ENCODE measurements at regions not wholly inside any gene's neighbourhood (a gene's known extent, or its start where the extent isn't known, plus 50 kb on each side); places are given as distances from the start of the nearest gene placed in this dataset.

DNA sequence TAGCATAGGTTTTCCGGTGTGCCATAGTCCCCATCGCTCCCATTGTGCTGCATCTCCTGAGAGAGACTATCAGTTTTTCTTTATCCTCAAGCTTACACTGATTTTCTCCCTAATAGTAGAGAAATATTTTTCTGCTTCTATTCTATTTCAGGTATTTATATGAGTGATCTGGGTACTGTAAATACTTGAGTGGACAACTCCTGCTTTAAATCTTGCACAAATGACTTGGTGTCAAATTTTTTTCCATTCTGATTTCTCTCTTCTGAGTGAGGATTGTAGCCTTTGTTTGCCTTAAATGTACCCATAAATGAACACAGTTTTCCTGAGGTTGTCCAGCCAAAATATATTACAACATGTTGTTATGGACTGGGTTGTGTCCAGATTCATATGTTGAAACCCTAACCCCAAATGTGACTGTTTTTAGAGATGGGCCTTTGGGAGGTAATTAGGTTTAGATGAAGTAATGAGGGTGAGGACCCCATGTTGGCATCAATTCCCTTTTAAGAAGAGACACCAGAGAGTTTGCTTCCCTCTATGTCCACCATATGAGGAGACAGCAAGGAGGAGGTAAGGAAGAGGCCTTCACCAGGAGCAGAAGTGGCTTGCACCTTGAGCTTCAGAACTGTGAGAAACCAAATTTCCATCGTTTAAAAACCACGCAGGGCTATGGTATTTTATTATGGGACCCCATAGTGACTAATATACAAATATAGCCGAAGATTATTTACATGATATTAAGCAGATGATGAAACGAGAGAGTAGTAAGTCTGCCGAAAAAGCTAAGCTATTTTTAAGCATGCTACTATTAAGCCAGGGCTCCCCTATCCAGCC lies 336.4 kb upstream of the MPDZ start:
- WGBS, 2 experiments (ENCODE audit: insufficient coverage in 1 of 2, insufficient read length in 1 of 2): 80 to 81% methylated on average over 5 to 7 of the region's 7 CpGs
- no peak for DNase-seq
- Mint-ChIP-seq H3K9me3 (no peaks in the 10 kb centered on the region), H3K36me3 (ENCODE audit: low read depth) (no peaks in the 10 kb centered on the region), H3K27me3 (ENCODE audit: insufficient read depth) (no peaks in the 10 kb centered on the region), H3K4me3 (no peak overlapping the region), H3K4me1 (peaks cover 8% of the 10 kb centered on the region), H3K27ac (no peak overlapping the region)
- H3K27me3 ChIP-seq (ENCODE audit: control insufficient read depth, insufficient read depth, low read length, poor library complexity, severe bottlenecking): no peaks in the 10 kb centered on the region
- H3K27ac ChIP-seq (ENCODE audit: low read depth, low read length): no peak overlapping the region
- H3K9ac ChIP-seq (ENCODE audit: extremely low read depth, low read length, poor library complexity, severe bottlenecking): no peak overlapping the region
- H3K36me3 ChIP-seq (ENCODE audit: control insufficient read depth, insufficient read depth, low read length): no peaks in the 10 kb centered on the region
- H3K4me1 ChIP-seq (ENCODE audit: control insufficient read depth, insufficient read depth, low read length): no peaks in the 10 kb centered on the region
- TF ChIP-seq, protein P1, sequence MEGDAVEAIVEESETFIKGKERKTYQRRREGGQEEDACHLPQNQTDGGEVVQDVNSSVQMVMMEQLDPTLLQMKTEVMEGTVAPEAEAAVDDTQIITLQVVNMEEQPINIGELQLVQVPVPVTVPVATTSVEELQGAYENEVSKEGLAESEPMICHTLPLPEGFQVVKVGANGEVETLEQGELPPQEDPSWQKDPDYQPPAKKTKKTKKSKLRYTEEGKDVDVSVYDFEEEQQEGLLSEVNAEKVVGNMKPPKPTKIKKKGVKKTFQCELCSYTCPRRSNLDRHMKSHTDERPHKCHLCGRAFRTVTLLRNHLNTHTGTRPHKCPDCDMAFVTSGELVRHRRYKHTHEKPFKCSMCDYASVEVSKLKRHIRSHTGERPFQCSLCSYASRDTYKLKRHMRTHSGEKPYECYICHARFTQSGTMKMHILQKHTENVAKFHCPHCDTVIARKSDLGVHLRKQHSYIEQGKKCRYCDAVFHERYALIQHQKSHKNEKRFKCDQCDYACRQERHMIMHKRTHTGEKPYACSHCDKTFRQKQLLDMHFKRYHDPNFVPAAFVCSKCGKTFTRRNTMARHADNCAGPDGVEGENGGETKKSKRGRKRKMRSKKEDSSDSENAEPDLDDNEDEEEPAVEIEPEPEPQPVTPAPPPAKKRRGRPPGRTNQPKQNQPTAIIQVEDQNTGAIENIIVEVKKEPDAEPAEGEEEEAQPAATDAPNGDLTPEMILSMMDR (conservative IDR thresholded peaks at IDR 0.05): no peak
- no peak overlapping the region for H3K4me3 ChIP-seq (ENCODE audit: low read length)
- peaks cover 5% of the 10 kb centered on the region for H3K9me3 ChIP-seq (ENCODE audit: control insufficient read depth, low read length)

DNA sequence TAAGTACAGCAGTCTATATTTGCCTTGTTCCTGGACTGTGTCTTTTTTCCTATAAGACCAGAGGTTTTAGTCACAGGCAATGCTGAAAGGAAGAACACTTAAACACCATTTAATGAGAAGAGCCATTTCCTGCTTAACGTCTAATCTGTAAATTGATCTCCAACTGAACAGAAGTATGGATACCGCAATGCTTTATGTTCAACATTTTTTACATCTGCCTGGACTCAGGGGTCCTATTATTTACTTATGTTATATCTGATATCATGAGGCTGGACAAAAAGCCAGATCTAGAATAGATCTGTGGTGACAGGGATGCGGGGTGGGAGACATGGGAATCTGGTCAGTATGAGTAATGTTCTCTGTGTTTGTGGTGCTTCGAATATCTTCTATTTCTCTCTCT lies 334.6 kb upstream of the MPDZ start:
- WGBS, 2 experiments (ENCODE audit: insufficient coverage in 1 of 2, insufficient read length in 1 of 2): 80 to 87% methylated on average over 1 to 3 of the region's 4 CpGs
- Mint-ChIP-seq H3K27me3 (ENCODE audit: insufficient read depth) (no peaks in the 10 kb centered on the region), H3K36me3 (ENCODE audit: low read depth) (no peaks in the 10 kb centered on the region), H3K4me3 (no peak overlapping the region), H3K27ac (no peak overlapping the region), H3K4me1 (peaks cover 3% of the 10 kb centered on the region), H3K9me3 (no peaks in the 10 kb centered on the region)
- H3K9me3 ChIP-seq (ENCODE audit: control insufficient read depth, low read length): peaks cover 5% of the 10 kb centered on the region
- H3K4me3 ChIP-seq (ENCODE audit: low read length): no peak overlapping the region
- TF ChIP-seq, protein P1 (conservative IDR thresholded peaks at IDR 0.05): no peak
- no peak overlapping the region for H3K9ac ChIP-seq (ENCODE audit: extremely low read depth, low read length, poor library complexity, severe bottlenecking)
- H3K27me3 ChIP-seq (ENCODE audit: control insufficient read depth, insufficient read depth, low read length, poor library complexity, severe bottlenecking): no peaks in the 10 kb centered on the region
- no peak for DNase-seq
- no peaks in the 10 kb centered on the region for H3K36me3 ChIP-seq (ENCODE audit: control insufficient read depth, insufficient read depth, low read length)
- H3K4me1 ChIP-seq (ENCODE audit: control insufficient read depth, insufficient read depth, low read length): no peaks in the 10 kb centered on the region
- H3K27ac ChIP-seq (ENCODE audit: low read depth, low read length): no peak overlapping the region

DNA sequence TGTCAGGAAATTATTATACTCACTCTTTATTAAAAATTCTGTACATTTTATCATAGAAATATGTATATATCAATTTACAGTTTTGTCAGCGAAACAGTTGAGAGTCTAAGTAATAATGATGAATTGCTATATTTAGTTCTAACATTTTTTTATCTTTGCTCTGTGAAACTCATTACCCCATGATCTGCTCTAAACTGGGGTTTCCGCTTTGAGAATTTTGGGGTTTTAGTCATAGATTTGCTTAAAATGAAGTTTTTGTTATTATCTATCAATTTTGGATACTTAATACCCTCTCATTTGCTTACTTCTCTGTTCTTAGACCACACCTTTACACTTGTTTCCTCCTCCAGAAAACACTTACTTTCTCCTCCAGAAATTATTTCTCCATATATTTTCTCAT lies 333.8 kb upstream of the MPDZ start:
- Histone ChIP-seq H3K27me3 (ENCODE audit: control insufficient read depth, insufficient read depth, low read length, poor library complexity, severe bottlenecking) (no peaks in the 10 kb centered on the region), H3K9ac (ENCODE audit: extremely low read depth, low read length, poor library complexity, severe bottlenecking) (no peak overlapping the region), H3K36me3 (ENCODE audit: control insufficient read depth, insufficient read depth, low read length) (no peaks in the 10 kb centered on the region), H3K27ac (ENCODE audit: low read depth, low read length) (no peak overlapping the region), H3K4me1 (ENCODE audit: control insufficient read depth, insufficient read depth, low read length) (peaks cover 4% of the 10 kb centered on the region), H3K9me3 (ENCODE audit: control insufficient read depth, low read length) (peaks cover 5% of the 10 kb centered on the region), H3K4me3 (ENCODE audit: low read length) (no peak overlapping the region)
- no peaks in the 10 kb centered on the region for H3K27me3 Mint-ChIP-seq (ENCODE audit: insufficient read depth)
- no peaks in the 10 kb centered on the region for H3K36me3 Mint-ChIP-seq (ENCODE audit: low read depth)
- no peak for DNase-seq
- H3K4me3 Mint-ChIP-seq: no peak overlapping the region
- H3K9me3 Mint-ChIP-seq: no peaks in the 10 kb centered on the region
- TF ChIP-seq, protein P1 (conservative IDR thresholded peaks at IDR 0.05): no peak
- no peak overlapping the region for H3K27ac Mint-ChIP-seq
- no CpG with 5 or more reads among the region's 2 CpGs for WGBS, 2 experiments (ENCODE audit: insufficient coverage in 1 of 2, insufficient read length in 1 of 2)
- H3K4me1 Mint-ChIP-seq: peaks cover 10% of the 10 kb centered on the region
